GM23338 (cell line): ENCODE measurements at regions not wholly inside any gene's neighbourhood (a gene's known extent, or its start where the extent isn't known, plus 50 kb on each side); places are given as distances from the start of the nearest gene placed in this dataset.

Experiments
- ATAC-seq: fragments of 200-7000 bp; cut with Tn5 transposase; 3 replicates; pipeline ENCODE4 v1.9.1; 2020
- DNase-seq: peaks from one replicate; pipeline ENCODE4 v3.0.0-alpha.2; 2015; ENCODE audit warnings: low spot score
- H2AFZ ChIP-seq: fragments of 200-600 bp; sonication (generic); 2 replicates; pipeline ENCODE4 v1.8.0; 2016; ENCODE audit warnings: antibody characterized with exemption, mild to moderate bottlenecking, moderate library complexity
- H3F3A ChIP-seq: fragments of 200-600 bp; sonication (generic); replicated peaks from 2 replicates; pipeline ENCODE4 v1.8.0; 2017; ENCODE audit warnings: antibody characterized with exemption, mixed run types, low read depth
- H3K27ac ChIP-seq: fragments of 200-600 bp; sonication (generic); 2 replicates; pipeline ENCODE4 v1.6.1; 2016; ENCODE audit warnings: low read depth
- H3K27me3 ChIP-seq: fragments of 200-600 bp; sonication (generic); 2 replicates; pipeline ENCODE4 v1.8.0; 2016; ENCODE audit warnings: mild to moderate bottlenecking, mixed run types, moderate library complexity; ENCODE audit not compliant: insufficient read depth
- H3K36me3 ChIP-seq: fragments of 200-600 bp; sonication (generic); 2 replicates; pipeline ENCODE4 v1.8.0; 2016; ENCODE audit warnings: mild to moderate bottlenecking; ENCODE audit not compliant: insufficient read depth
- H3K4me1 ChIP-seq: fragments of 200-600 bp; sonication (generic); 2 replicates; pipeline ENCODE4 v1.8.0; 2016; ENCODE audit warnings: mild to moderate bottlenecking, moderate library complexity; ENCODE audit not compliant: insufficient read depth
- H3K4me2 ChIP-seq: fragments of 200-600 bp; sonication (generic); 2 replicates; pipeline ENCODE4 v1.7.1; 2017; ENCODE audit warnings: mixed run types
- H3K4me3 ChIP-seq: fragments of 200-600 bp; sonication (generic); 2 replicates; pipeline ENCODE4 v1.6.1; 2016; ENCODE audit warnings: mixed run types
- H3K79me2 ChIP-seq: fragments of 200-600 bp; sonication (generic); replicated peaks from 2 replicates; pipeline ENCODE4 v1.8.0; 2017; ENCODE audit warnings: mild to moderate bottlenecking; ENCODE audit not compliant: insufficient read depth
- H3K9me2 ChIP-seq: fragments of 200-600 bp; sonication (generic); 2 replicates; pipeline ENCODE4 v1.8.0; 2017; ENCODE audit not compliant: insufficient read depth
- H4K20me1 ChIP-seq: fragments of 200-600 bp; sonication (generic); replicated peaks from 2 replicates; pipeline ENCODE4 v1.8.0; 2017; ENCODE audit warnings: mild to moderate bottlenecking; ENCODE audit not compliant: insufficient read depth
- H3K27ac Mint-ChIP-seq: 2 replicates; pipeline ENCODE4 v1.8.0; 2020; ENCODE audit warnings: inconsistent platforms, mild to moderate bottlenecking, moderate library complexity, mixed read lengths
- H3K27me3 Mint-ChIP-seq: 3 replicates; pipeline ENCODE4 v1.8.0; 2022; ENCODE audit warnings: low read depth, mild to moderate bottlenecking, moderate library complexity, mixed read lengths, inconsistent platforms; ENCODE audit not compliant: insufficient read depth, poor library complexity
- H3K36me3 Mint-ChIP-seq: 3 replicates; pipeline ENCODE4 v1.8.0; 2021; ENCODE audit warnings: low read depth, mild to moderate bottlenecking, inconsistent platforms, moderate library complexity, mixed read lengths
- H3K4me1 Mint-ChIP-seq: 3 replicates; pipeline ENCODE4 v1.8.0; 2020; ENCODE audit warnings: mild to moderate bottlenecking, inconsistent platforms, mixed read lengths
- H3K4me3 Mint-ChIP-seq: 3 replicates; pipeline ENCODE4 v1.8.0; 2021; ENCODE audit warnings: moderate library complexity, mild to moderate bottlenecking, inconsistent platforms, mixed read lengths
- H3K9me3 Mint-ChIP-seq: 3 replicates; pipeline ENCODE4 v1.8.0; 2020; ENCODE audit warnings: moderate library complexity, mild to moderate bottlenecking, inconsistent platforms, mixed read lengths
- EZH2 ChIP-seq: fragments of 200-600 bp; sonication (generic); IDR thresholded peaks from one replicate; pipeline ENCODE4 v1.8.0; 2017; ENCODE audit warnings: antibody characterized with exemption, mild to moderate bottlenecking, low read depth; ENCODE audit not compliant: unreplicated experiment
- EZH2phosphoT487 ChIP-seq: fragments of 200-600 bp; sonication (generic); IDR thresholded peaks from one replicate; pipeline ENCODE4 v1.8.1; 2018; ENCODE audit warnings: antibody characterized with exemption; ENCODE audit not compliant: unreplicated experiment
- NANOG ChIP-seq: IDR thresholded peaks from 2 replicates; pipeline ENCODE4 v1.6.1; 2016; ENCODE audit warnings: antibody characterized with exemption, borderline replicate concordance
- POLR2AphosphoS5 ChIP-seq: IDR thresholded peaks from 2 replicates; pipeline ENCODE4 v1.6.1; 2016; ENCODE audit warnings: antibody characterized with exemption, low read depth
- STAT1 ChIP-seq: IDR thresholded peaks from one replicate; pipeline ENCODE4 v1.6.1; 2016; ENCODE audit warnings: antibody characterized with exemption; ENCODE audit not compliant: unreplicated experiment
- ZNF114 ChIP-seq: fragments of 250-450 bp; sonication (Bioruptor Pico); IDR thresholded peaks from 2 replicates; pipeline ENCODE4 v1.5.0; 2020; ENCODE audit warnings: mild to moderate bottlenecking, moderate library complexity
- ZNF331 ChIP-seq: fragments of 250-450 bp; sonication (Bioruptor Pico); IDR thresholded peaks from 2 replicates; pipeline ENCODE4 v1.5.0; 2020; ENCODE audit warnings: low read depth, mild to moderate bottlenecking, moderate library complexity
- TF ChIP-seq, protein P1 (sequence below): IDR thresholded peaks from 2 replicates; pipeline ENCODE4 v1.6.1; 2016; ENCODE audit warnings: antibody characterized with exemption
- TF ChIP-seq, protein P2 (sequence below): IDR thresholded peaks from one replicate; pipeline ENCODE4 v1.6.1; 2018; ENCODE audit warnings: antibody characterized with exemption; ENCODE audit not compliant: unreplicated experiment
- TF ChIP-seq, protein P3 (sequence below), 2 experiments: fragments of 200-600 bp in 1 of 2; sonication (generic) in 1 of 2; conservative IDR thresholded peaks; 2 replicates each; pipeline versions ENCODE4 v1.5.1 to v1.6.1; 2016 to 2017; ENCODE audit warnings: antibody characterized with exemption in 2 of 2, low read depth in 2 of 2, mild to moderate bottlenecking in 2 of 2, moderate library complexity in 1 of 2

DNA sequence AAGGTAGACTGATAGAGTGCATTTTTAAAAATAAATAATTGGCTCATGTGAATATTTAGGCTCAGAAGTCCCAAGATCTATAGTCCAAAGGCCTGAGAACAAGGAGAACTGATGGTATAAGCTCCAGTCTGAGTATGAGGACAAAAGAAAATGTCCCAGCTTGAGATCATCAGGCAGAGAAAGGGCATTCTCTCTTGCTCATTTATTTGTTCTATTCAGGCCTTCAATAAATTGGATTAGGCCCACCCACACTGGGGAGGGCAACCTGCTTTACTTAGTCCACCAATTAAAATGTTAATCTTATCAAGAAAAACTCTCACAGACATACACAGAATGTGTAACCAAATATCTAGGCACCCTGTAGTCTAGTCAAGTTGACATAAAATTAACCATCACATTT is 644.4 kb upstream of the MDGA2 start:
- Histone ChIP-seq H3K27ac (no peak overlapping the region), H3K9me2 (no peaks in the 10 kb centered on the region), H3K4me1 (no peaks in the 10 kb centered on the region), H3K4me2 (no peak overlapping the region), H4K20me1 (no peaks in the 10 kb centered on the region), H3F3A (no peaks in the 10 kb centered on the region), H2AFZ (no peak overlapping the region), H3K4me3 (no peak overlapping the region), H3K27me3 (no peaks in the 10 kb centered on the region), H3K79me2 (no peaks in the 10 kb centered on the region), H3K36me3 (no peaks in the 10 kb centered on the region)
- ATAC-seq (no peak), DNase-seq (no peak)
- Mint-ChIP-seq H3K4me1 (no peaks in the 10 kb centered on the region), H3K36me3 (peaks cover 5% of the 10 kb centered on the region; the same call in 1 of the 3 replicates), H3K9me3 (0 out of 3 replicates have a peak, but pooled peaks cover 4% of the 10 kb centered on the region), H3K27me3 (no peaks in the 10 kb centered on the region), H3K4me3 (no peak overlapping the region), H3K27ac (no peak overlapping the region)
- TF ChIP-seq, protein P1, sequence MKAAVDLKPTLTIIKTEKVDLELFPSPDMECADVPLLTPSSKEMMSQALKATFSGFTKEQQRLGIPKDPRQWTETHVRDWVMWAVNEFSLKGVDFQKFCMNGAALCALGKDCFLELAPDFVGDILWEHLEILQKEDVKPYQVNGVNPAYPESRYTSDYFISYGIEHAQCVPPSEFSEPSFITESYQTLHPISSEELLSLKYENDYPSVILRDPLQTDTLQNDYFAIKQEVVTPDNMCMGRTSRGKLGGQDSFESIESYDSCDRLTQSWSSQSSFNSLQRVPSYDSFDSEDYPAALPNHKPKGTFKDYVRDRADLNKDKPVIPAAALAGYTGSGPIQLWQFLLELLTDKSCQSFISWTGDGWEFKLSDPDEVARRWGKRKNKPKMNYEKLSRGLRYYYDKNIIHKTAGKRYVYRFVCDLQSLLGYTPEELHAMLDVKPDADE: no peak
- TF ChIP-seq, protein P2, sequence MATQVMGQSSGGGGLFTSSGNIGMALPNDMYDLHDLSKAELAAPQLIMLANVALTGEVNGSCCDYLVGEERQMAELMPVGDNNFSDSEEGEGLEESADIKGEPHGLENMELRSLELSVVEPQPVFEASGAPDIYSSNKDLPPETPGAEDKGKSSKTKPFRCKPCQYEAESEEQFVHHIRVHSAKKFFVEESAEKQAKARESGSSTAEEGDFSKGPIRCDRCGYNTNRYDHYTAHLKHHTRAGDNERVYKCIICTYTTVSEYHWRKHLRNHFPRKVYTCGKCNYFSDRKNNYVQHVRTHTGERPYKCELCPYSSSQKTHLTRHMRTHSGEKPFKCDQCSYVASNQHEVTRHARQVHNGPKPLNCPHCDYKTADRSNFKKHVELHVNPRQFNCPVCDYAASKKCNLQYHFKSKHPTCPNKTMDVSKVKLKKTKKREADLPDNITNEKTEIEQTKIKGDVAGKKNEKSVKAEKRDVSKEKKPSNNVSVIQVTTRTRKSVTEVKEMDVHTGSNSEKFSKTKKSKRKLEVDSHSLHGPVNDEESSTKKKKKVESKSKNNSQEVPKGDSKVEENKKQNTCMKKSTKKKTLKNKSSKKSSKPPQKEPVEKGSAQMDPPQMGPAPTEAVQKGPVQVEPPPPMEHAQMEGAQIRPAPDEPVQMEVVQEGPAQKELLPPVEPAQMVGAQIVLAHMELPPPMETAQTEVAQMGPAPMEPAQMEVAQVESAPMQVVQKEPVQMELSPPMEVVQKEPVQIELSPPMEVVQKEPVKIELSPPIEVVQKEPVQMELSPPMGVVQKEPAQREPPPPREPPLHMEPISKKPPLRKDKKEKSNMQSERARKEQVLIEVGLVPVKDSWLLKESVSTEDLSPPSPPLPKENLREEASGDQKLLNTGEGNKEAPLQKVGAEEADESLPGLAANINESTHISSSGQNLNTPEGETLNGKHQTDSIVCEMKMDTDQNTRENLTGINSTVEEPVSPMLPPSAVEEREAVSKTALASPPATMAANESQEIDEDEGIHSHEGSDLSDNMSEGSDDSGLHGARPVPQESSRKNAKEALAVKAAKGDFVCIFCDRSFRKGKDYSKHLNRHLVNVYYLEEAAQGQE: no peak
- TF ChIP-seq ZNF331 (CRISPR knock-in tag) (no peak), ZNF114 (no peak), POLR2AphosphoS5 (no peak), NANOG (no peak), EZH2 (no peak), STAT1 (no peak)
- TF ChIP-seq, protein P3, sequence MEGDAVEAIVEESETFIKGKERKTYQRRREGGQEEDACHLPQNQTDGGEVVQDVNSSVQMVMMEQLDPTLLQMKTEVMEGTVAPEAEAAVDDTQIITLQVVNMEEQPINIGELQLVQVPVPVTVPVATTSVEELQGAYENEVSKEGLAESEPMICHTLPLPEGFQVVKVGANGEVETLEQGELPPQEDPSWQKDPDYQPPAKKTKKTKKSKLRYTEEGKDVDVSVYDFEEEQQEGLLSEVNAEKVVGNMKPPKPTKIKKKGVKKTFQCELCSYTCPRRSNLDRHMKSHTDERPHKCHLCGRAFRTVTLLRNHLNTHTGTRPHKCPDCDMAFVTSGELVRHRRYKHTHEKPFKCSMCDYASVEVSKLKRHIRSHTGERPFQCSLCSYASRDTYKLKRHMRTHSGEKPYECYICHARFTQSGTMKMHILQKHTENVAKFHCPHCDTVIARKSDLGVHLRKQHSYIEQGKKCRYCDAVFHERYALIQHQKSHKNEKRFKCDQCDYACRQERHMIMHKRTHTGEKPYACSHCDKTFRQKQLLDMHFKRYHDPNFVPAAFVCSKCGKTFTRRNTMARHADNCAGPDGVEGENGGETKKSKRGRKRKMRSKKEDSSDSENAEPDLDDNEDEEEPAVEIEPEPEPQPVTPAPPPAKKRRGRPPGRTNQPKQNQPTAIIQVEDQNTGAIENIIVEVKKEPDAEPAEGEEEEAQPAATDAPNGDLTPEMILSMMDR (conservative IDR thresholded peaks at IDR 0.05; ENCODE audit: low read depth in 2 of 2): no peak

DNA sequence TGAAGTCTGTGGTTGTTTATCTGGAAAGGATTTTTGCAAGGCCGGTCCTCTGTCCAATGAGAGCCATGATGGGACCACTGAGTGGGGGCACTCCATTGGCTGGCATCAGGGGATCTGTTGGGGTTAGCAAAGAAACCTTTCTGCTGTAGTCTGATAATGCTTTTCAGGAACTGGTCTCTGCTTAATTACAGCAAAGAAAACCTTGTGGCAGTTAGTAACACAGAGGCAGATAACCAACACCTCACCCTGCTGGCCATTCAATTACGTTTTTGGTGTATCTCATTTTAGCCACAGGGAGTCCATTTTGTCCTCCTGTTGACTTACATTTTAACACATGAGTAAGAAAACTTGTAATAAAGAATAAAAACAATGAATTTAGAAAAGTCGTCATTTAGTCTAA is 629.3 kb upstream of the MDGA2 start:
- Mint-ChIP-seq H3K4me3 (no peak overlapping the region), H3K36me3 (no peaks in the 10 kb centered on the region), H3K4me1 (peaks cover 11% of the 10 kb centered on the region; the same call in 2 of the 3 replicates), H3K27ac (no peak overlapping the region), H3K9me3 (no peaks in the 10 kb centered on the region), H3K27me3 (peaks cover 5% of the 10 kb centered on the region)
- Histone ChIP-seq H3K27ac (no peak overlapping the region), H3K4me2 (peak overlapping the region; percentile 34; the same call in 1 of the 2 replicates), H3K4me3 (no peak overlapping the region), H3F3A (no peaks in the 10 kb centered on the region), H2AFZ (peak overlapping the region; percentile 78), H3K4me1 (no peaks in the 10 kb centered on the region), H4K20me1 (no peaks in the 10 kb centered on the region), H3K9me2 (no peaks in the 10 kb centered on the region; the same call in 1 of the 2 replicates), H3K79me2 (no peaks in the 10 kb centered on the region), H3K27me3 (no peaks in the 10 kb centered on the region), H3K36me3 (no peaks in the 10 kb centered on the region)
- TF ChIP-seq EZH2phosphoT487: no peak
- TF ChIP-seq, protein P3 (conservative IDR thresholded peaks at IDR 0.05; ENCODE audit: low read depth in 2 of 2): peak; percentile 34 to 36
- DNase-seq (peak; percentile 42), ATAC-seq (peak; percentile 64)
